HFFc6 (cell line): ENCODE measurements at regions not wholly inside any gene's neighbourhood (a gene's known extent, or its start where the extent isn't known, plus 50 kb on each side); places are given as distances from the start of the nearest gene placed in this dataset.

ENCODE experiments used
- DNase-seq: peaks from one replicate; pipeline ENCODE4 v3.0.0-alpha.2; 2018
- H3K27ac Mint-ChIP-seq: 2 replicates; pipeline ENCODE4 v1.8.0; 2020; ENCODE audit warnings: mild to moderate bottlenecking, mixed read lengths
- H3K27me3 Mint-ChIP-seq: 2 replicates; pipeline ENCODE4 v1.8.0; 2021; ENCODE audit warnings: mild to moderate bottlenecking, moderate library complexity, mixed read lengths; ENCODE audit not compliant: insufficient read depth
- H3K36me3 Mint-ChIP-seq: 2 replicates; pipeline ENCODE4 v1.8.0; 2021; ENCODE audit warnings: low read depth, mixed read lengths
- H3K4me1 Mint-ChIP-seq: 2 replicates; pipeline ENCODE4 v1.8.0; 2020; ENCODE audit warnings: low read depth, mixed read lengths
- H3K4me3 Mint-ChIP-seq: 2 replicates; pipeline ENCODE4 v1.8.0; 2020; ENCODE audit warnings: mild to moderate bottlenecking, moderate library complexity, mixed read lengths
- H3K9me3 Mint-ChIP-seq: 2 replicates; pipeline ENCODE4 v1.8.0; 2020; ENCODE audit warnings: mild to moderate bottlenecking, mixed read lengths
- TF ChIP-seq, protein P1 (sequence below): fragments of 200-600 bp; sonication (generic); IDR thresholded peaks from 2 replicates; pipeline ENCODE4 v1.5.0; 2021; ENCODE audit warnings: antibody characterized with exemption, mild to moderate bottlenecking

DNA sequence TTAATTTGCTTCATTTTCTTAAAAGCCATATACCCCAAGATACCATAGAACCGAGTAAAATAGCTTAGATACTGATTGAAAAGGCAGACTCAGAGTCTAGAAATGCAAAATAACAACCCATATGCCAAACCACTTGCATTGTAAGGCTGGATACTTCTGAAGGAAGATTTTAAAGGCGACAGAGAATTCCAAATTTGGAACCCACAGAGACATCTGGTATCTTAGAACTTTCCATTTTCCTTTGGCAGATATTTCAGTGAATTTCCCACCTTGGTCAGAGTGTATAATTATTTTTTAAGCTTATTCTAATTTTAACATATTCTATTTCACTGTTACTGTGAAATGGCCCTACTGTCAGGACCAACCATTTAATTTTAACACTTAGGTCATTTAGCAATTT is 186.4 kb upstream of the E2F7 start:
- Mint-ChIP-seq H3K27me3 (peaks cover 3% of the 10 kb centered on the region; the same call in 1 of the 2 replicates), H3K4me3 (no peak overlapping the region), H3K4me1 (no peaks in the 10 kb centered on the region), H3K27ac (no peak overlapping the region), H3K9me3 (no peaks in the 10 kb centered on the region), H3K36me3 (no peaks in the 10 kb centered on the region)
- TF ChIP-seq, protein P1, sequence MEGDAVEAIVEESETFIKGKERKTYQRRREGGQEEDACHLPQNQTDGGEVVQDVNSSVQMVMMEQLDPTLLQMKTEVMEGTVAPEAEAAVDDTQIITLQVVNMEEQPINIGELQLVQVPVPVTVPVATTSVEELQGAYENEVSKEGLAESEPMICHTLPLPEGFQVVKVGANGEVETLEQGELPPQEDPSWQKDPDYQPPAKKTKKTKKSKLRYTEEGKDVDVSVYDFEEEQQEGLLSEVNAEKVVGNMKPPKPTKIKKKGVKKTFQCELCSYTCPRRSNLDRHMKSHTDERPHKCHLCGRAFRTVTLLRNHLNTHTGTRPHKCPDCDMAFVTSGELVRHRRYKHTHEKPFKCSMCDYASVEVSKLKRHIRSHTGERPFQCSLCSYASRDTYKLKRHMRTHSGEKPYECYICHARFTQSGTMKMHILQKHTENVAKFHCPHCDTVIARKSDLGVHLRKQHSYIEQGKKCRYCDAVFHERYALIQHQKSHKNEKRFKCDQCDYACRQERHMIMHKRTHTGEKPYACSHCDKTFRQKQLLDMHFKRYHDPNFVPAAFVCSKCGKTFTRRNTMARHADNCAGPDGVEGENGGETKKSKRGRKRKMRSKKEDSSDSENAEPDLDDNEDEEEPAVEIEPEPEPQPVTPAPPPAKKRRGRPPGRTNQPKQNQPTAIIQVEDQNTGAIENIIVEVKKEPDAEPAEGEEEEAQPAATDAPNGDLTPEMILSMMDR: no peak
- no peak for DNase-seq

DNA sequence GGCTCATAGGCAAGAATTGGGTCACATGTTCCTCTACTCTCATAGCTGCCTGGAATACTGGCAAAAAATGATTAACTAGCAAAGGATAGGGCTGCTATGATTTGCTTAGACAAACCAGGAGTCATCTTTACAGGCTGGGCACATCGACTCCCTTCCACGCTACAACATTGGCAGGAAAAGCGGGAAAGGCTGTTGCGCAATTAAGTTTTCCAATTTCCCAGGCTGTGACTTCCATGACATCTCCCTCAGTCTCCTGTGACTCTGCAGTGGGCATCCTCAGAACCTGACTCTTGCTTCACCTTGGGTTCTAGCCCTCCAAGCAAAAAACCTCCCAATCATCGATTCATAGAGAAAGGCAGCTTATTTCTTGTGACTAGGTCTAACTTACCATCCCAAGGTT is 184.5 kb upstream of the E2F7 start:
- H3K27ac Mint-ChIP-seq: no peak overlapping the region
- no peaks in the 10 kb centered on the region for H3K9me3 Mint-ChIP-seq
- H3K4me1 Mint-ChIP-seq: no peaks in the 10 kb centered on the region
- H3K36me3 Mint-ChIP-seq: no peaks in the 10 kb centered on the region
- no peak overlapping the region for H3K4me3 Mint-ChIP-seq
- TF ChIP-seq, protein P1: no peak
- no peak for DNase-seq
- H3K27me3 Mint-ChIP-seq: peaks cover 3% of the 10 kb centered on the region; the same call in 1 of the 2 replicates

DNA sequence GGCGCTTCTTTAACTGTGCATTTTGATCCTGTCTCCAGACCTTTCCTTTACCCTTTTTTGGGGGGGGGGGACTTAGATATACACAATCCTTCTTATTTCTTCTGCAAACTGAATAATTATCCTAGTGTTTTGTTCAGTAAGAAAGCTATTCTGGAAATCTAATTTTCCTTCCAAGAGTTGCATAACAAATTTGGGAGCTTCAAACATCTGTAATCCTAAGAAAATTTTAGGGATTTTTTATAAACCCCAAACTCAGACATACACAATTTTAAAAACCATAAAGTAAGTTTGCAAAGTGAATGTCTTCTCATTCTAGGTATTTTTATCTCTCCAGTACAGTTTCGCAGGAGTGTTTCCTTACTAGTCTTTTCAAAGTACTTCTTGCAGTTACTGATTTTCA is 182.7 kb upstream of the E2F7 start:
- no peak for DNase-seq
- H3K4me3 Mint-ChIP-seq: no peak overlapping the region
- H3K27ac Mint-ChIP-seq: no peak overlapping the region
- H3K9me3 Mint-ChIP-seq: no peaks in the 10 kb centered on the region
- TF ChIP-seq, protein P1: no peak
- H3K36me3 Mint-ChIP-seq: no peaks in the 10 kb centered on the region
- peaks cover 3% of the 10 kb centered on the region; the same call in 1 of the 2 replicates for H3K27me3 Mint-ChIP-seq
- no peaks in the 10 kb centered on the region for H3K4me1 Mint-ChIP-seq

DNA sequence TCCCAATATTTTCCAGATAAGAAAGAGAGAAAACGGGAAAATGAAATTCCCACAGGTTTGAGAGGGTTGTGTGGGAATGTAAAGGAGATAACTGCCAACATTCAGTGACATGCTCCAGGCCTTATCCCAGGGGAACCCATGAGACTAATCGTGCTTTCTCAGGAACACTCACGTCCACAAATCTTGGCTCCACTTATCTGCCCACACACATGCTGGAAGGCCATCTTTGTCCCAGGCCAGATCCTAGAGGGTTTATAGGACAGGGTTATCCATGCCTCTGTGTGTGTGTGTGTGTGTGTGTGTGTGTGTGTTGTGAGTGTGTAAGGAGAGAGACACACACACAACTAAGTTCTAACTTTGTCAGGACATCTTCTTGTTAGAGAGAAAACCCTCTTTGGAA is 182.2 kb upstream of the E2F7 start:
- no peaks in the 10 kb centered on the region for H3K9me3 Mint-ChIP-seq
- no peak overlapping the region for H3K27ac Mint-ChIP-seq
- TF ChIP-seq, protein P1: no peak
- DNase-seq: no peak
- no peaks in the 10 kb centered on the region for H3K36me3 Mint-ChIP-seq
- H3K4me3 Mint-ChIP-seq: no peak overlapping the region
- H3K4me1 Mint-ChIP-seq: no peaks in the 10 kb centered on the region
- peaks cover 3% of the 10 kb centered on the region; the same call in 1 of the 2 replicates for H3K27me3 Mint-ChIP-seq

DNA sequence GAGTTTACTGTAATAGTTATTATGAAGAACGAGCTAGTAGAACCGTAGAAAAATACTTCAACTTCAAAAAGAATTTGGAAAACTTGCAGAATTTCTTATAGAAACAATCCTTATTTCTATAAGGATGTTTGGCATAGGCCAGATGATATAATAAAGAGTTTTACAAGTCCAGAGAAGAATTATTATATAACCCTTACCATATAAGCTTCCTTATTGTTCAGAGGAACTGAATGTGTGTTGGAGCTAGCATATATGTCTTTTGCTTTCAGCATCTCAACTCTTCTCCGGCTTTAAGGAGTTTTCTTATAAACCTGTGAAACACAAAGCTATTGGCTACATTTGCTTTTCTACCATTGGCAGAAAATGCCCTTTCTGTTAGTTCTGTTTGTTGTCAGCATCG is 178.0 kb upstream of the E2F7 start:
- H3K27me3 Mint-ChIP-seq: peaks cover 4% of the 10 kb centered on the region
- H3K9me3 Mint-ChIP-seq: no peaks in the 10 kb centered on the region
- no peak overlapping the region for H3K27ac Mint-ChIP-seq
- TF ChIP-seq, protein P1: no peak
- no peaks in the 10 kb centered on the region for H3K4me1 Mint-ChIP-seq
- no peak overlapping the region for H3K4me3 Mint-ChIP-seq
- H3K36me3 Mint-ChIP-seq: no peaks in the 10 kb centered on the region
- DNase-seq: no peak

DNA sequence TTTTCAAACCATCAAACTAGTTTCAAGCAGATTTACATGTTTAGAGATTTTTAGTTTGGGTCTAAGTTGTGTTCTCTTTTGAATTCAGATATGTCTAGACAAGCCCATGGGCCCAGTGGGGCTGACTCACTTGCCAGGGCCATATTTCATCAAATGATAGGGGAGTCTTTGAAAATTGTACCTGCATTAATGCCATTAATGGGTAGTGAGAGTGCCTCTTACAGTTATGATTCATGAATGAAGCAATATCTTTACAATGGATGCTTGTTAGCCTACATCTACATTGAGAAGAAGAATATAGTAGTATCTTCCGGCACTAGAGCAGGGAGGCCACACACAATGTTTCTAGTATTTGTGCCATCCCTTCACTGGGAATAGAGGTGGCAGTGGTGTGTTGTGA is 174.2 kb upstream of the E2F7 start:
- no peak overlapping the region for H3K27ac Mint-ChIP-seq
- TF ChIP-seq, protein P1: no peak
- H3K4me3 Mint-ChIP-seq: no peak overlapping the region
- H3K27me3 Mint-ChIP-seq: peaks cover 2% of the 10 kb centered on the region; the same call in 1 of the 2 replicates
- no peaks in the 10 kb centered on the region for H3K4me1 Mint-ChIP-seq
- H3K36me3 Mint-ChIP-seq: no peaks in the 10 kb centered on the region
- no peaks in the 10 kb centered on the region for H3K9me3 Mint-ChIP-seq
- DNase-seq: no peak
